ENCODE measurements at regions not wholly inside any gene's neighbourhood (a gene's known extent, or its start where the extent isn't known, plus 50 kb on each side); places are given as distances from the start of the nearest gene placed in this dataset.

DNA sequence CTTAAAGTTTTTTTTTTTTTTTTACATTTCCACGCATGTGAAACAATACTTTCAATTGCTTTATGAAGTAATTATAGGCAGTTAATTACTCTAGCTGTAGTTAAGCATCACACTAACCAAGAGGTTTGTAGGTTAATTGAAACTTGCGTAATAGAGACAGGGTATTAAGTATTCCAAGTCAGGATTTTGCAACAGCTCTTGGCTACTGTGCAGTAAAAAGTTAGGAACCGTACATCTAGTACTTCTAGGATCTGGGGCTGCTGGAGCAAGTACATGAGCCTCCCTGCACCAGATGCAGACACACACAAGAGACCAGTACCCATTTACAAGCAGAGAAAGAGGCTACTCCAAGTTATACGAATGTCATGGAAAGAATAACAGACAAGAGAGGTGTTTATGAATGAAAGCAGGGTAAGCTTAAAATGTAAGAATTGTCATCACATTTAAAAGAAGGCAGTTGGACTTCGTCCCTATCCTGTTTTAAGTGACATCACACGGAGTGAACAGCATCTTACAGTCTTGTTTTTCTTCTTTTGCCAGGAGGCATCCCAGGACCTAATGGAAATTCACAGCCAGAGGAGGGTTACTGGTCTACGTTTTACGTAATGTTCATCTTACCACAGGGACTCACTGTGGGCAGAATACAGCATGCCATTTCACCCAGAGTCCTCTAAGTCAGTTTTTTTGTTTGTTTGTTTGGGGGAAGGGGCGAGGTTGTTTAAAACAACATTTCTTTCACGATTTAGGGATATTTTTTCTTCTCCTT, 379.6 kb upstream of the PSMD7 start:
- no peak for TF ChIP-seq POLR2AphosphoS5 (IDR thresholded peaks at IDR 0.05)
- TF ChIP-seq, protein P1, sequence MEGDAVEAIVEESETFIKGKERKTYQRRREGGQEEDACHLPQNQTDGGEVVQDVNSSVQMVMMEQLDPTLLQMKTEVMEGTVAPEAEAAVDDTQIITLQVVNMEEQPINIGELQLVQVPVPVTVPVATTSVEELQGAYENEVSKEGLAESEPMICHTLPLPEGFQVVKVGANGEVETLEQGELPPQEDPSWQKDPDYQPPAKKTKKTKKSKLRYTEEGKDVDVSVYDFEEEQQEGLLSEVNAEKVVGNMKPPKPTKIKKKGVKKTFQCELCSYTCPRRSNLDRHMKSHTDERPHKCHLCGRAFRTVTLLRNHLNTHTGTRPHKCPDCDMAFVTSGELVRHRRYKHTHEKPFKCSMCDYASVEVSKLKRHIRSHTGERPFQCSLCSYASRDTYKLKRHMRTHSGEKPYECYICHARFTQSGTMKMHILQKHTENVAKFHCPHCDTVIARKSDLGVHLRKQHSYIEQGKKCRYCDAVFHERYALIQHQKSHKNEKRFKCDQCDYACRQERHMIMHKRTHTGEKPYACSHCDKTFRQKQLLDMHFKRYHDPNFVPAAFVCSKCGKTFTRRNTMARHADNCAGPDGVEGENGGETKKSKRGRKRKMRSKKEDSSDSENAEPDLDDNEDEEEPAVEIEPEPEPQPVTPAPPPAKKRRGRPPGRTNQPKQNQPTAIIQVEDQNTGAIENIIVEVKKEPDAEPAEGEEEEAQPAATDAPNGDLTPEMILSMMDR (IDR thresholded peaks at IDR 0.05): no peak

Measured in suprapubic skin (tissue), 3 donors.